ENCODE measurements at regions not wholly inside any gene's neighbourhood (a gene's known extent, or its start where the extent isn't known, plus 50 kb on each side); places are given as distances from the start of the nearest gene placed in this dataset.

GRCh38 chr3:135762188-135762856, 203.2 kb upstream of the PPP2R3A start:
- TF ChIP-seq CTCF (IDR thresholded peaks at IDR 0.05) (no peak), EP300 (IDR thresholded peaks at IDR 0.05) (no peak)
